HG03108 (cell line): ENCODE measurements at regions not wholly inside any gene's neighbourhood (a gene's known extent, or its start where the extent isn't known, plus 50 kb on each side); places are given as distances from the start of the nearest gene placed in this dataset.
"Not testable (repeated sequence)": the region's sequence is repeated elsewhere in the genome, so short reads cannot be mapped to it uniquely, and the experiment has no call there.

Source experiments
- ATAC-seq: cut with Tn5 transposase; IDR thresholded peaks from one replicate; pipeline ENCODE4 v1.9.1; 2021; ENCODE audit warnings: moderate library complexity; ENCODE audit not compliant: unreplicated experiment

DNA sequence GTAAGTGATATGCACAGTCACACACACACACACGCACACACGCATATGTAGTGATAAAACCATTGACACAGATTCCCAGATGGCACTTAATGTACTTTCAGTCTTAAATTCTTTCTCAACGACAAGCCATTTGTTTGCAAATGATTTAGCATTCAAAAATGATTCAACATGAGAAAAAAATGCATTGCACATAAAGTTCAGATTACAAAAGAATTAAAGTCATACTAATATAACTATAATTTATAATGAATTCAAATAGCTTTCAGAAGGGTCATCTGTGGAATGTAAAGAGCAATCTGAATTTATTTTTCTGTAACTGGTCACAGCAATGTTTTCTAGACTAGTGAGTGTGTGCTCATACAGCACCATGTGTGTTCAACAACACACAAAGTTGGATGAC, 521.6 kb upstream of the ZNF337 start:
- ATAC-seq = no peak

GRCh38 chr20:26216025-26216424, 519.4 kb upstream of the ZNF337 start:
- no peak for ATAC-seq

GRCh38 chr20:26214991-26215390, 518.3 kb upstream of the ZNF337 start:
- ATAC-seq = no peak

GRCh38 chr20:26209171-26209941, 512.7 kb upstream of the ZNF337 start:
- ATAC-seq = no peak

DNA sequence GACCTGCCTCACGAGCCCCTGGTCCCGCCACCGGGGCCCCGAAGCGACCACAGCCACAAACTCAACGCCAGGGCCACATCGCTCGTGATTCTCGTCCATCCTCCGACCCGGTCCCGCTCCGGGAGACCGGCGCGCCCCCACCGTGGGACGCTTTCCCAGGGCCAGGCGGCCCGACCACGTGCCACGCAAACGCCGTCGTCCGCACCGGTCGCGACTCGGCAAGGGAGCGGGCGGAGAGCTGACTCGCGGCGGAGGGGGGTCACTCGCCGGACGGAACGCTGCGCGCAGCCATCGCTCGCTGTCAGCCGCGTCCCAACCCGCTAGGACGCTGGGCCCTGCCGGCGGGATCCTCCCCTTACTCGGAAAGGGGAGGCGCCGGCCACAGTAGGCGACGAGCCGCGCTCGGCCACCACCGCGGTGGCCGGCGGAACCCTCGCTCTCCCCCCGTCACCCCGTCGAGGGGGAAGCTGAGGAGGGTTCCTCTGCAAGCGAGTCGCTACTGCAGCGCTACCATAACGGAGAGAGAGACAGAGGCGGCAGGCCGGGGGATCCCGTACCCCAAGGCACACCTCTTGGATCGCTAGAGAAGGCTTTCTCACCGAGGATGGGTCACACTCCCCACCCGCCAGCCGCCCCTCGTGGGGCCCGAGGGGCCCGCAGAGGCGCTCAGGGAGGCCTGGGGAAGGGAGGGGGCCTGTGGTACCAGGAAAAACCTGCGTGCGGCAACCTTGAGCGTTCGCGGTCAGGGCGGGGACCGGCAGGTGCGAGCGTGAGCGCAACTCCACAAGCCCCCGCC, 511.8 kb upstream of the ZNF337 start:
- no peak for ATAC-seq

GRCh38 chr20:26207967-26208295, 511.3 kb upstream of the ZNF337 start:
- ATAC-seq = not testable (repeated sequence)

GRCh38 chr20:26207237-26207966, 510.7 kb upstream of the ZNF337 start:
- no peak for ATAC-seq

- no peak for ATAC-seq
Measured at GRCh38 chr20:26205350-26205749, 508.7 kb upstream of the ZNF337 start.

- ATAC-seq = not testable (repeated sequence)
Measured at GRCh38 chr20:26201026-26201425, 504.4 kb upstream of the ZNF337 start.

GRCh38 chr20:26187329-26187728, 490.7 kb upstream of the ZNF337 start:
- ATAC-seq = not testable (repeated sequence)

GRCh38 chr20:26183720-26184119, 487.1 kb upstream of the ZNF337 start:
- ATAC-seq = not testable (repeated sequence)

GRCh38 chr20:26181364-26181763, 484.7 kb upstream of the ZNF337 start:
- not testable (repeated sequence) for ATAC-seq

- not testable (repeated sequence) for ATAC-seq
Measured at GRCh38 chr20:26171875-26172274, 475.2 kb upstream of the ZNF337 start.

DNA sequence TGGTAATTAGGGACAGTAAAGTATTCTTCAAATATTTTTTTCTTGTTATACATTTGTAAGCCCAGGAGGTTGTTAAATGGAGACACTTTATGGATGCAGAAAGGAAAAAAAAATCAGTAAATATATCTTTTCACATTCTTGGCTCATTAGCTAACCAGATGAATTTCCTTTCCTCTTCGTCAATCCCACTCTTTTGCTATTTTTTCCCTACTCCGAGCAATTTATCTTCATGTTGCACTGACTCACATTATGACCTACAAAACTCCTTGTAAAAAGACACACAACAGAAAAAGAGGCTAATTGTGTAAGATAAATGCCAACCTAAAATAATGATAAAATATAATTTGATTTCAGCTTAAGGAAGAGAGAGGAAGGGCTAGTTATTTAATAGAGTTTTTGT, 472.9 kb upstream of the ZNF337 start:
- ATAC-seq = no peak

DNA sequence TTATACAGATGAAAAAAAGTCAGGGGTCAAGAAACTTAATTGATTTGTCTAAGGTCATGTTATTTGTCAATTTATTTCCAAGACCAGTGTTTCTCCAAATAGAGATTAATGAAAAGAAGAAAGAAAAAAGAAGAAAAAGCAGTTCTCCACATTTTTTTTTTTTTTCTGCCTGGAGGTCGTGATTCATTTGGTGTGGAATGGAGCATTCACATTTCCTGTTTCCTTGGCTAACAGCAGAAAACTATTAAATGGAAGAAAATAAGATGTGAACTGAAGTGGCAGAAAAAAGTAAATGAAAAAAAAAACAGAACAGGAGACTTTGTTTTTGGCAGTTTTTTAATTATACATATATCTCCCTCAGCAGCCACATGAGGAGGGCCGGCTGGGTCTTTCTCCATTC, 470.8 kb upstream of the ZNF337 start:
- ATAC-seq = no peak

GRCh38 chr20:26163890-26164289, 467.2 kb upstream of the ZNF337 start:
- ATAC-seq = no peak

DNA sequence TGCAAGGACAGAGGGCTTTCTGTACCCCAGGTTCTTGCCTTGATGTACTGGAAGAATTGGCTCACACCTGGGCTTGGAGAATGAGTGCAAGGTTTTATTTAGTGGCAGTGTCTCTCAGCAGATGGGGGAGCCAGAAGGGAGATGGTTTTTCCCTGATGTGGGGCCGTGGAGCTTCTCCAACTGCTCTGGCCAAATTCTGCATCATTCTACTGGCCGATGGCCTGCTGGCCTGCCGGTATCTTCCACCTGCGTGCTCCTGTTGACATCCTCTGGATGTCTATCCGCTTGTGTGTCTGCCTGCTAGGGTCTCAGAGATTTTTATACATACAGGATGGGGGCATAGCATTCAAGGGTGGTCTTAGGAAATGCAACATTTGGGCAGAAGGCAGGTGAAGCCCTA, 466.5 kb upstream of the ZNF337 start:
- not testable (repeated sequence) for ATAC-seq

- not testable (repeated sequence) for ATAC-seq
Measured at GRCh38 chr20:26161741-26162140, 465.1 kb upstream of the ZNF337 start.

DNA sequence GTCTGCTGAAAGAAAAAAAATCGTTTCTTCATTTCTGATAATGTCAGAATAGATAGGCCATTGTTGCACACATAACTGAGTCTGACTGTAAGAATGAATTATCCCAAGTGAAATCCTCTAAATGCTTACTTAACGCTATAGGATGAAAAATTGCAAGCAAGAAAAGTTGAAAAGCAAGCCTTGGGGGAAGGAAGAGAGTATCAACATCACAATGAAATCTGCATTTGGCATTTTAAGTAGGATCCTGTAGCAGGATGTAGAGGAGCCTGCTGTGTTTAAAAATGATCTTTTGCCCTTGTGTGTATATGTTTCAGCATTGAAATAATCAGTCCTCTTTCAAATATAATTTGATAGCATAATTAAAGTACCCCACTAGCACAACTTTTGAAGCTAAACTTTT, 464.3 kb upstream of the ZNF337 start:
- not testable (repeated sequence) for ATAC-seq

GRCh38 chr20:26154224-26154623, 457.6 kb upstream of the ZNF337 start:
- no peak for ATAC-seq

DNA sequence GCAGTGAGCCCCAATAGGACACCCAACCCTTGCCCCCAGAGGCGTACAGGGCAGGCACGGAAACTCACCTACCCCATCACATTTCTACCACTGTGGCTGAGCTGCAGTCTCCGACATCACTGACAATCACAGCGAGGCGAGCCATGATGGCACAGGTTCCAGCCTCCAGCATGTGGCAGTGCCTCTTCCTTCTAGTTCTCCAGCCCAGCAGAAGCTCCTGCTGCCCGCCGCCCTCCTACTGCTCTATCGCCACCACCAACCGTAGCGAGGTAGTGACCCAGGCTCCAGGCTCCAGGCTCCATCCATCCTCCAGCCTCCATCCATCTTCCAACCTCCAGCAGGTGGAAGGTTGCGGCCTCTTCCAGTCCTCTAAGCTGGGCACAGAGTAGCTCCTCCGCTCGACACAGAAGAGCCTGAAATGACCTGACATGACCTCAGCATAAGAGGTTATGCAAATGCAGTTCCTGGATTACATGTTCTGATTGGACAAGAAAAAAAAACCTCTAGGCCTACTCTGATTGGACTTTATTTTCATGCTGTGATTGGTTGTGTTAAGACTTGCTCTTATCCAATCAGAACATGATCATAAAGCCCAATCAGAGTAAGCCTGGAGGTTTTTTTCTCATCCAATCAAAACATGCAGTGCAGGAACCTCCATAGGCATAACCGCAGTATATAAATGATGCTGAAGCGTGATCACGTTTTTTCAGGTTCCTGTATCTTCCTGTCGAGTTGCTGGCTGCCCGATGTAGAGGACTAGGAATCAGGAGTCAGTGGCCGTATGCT, 438.9 kb upstream of the ZNF337 start:
- ATAC-seq = no peak
